Activated CD4-positive, alpha-beta T cell treated with anti-CD3 and anti-CD28 coated beads, Interleukin-2, Interleukin-4, amounts not matched to agents 100 ng/mL and 50 ng/mL, durations not matched to agents 16 hours and 8 hours (primary cell): ENCODE measurements at regions not wholly inside any gene's neighbourhood (a gene's known extent, or its start where the extent isn't known, plus 50 kb on each side); places are given as distances from the start of the nearest gene placed in this dataset.

ENCODE experiments used
- DNase-seq: peaks from one replicate; pipeline ENCODE4 v3.0.0-alpha.2; 2020; ENCODE audit warnings: low spot score

DNA sequence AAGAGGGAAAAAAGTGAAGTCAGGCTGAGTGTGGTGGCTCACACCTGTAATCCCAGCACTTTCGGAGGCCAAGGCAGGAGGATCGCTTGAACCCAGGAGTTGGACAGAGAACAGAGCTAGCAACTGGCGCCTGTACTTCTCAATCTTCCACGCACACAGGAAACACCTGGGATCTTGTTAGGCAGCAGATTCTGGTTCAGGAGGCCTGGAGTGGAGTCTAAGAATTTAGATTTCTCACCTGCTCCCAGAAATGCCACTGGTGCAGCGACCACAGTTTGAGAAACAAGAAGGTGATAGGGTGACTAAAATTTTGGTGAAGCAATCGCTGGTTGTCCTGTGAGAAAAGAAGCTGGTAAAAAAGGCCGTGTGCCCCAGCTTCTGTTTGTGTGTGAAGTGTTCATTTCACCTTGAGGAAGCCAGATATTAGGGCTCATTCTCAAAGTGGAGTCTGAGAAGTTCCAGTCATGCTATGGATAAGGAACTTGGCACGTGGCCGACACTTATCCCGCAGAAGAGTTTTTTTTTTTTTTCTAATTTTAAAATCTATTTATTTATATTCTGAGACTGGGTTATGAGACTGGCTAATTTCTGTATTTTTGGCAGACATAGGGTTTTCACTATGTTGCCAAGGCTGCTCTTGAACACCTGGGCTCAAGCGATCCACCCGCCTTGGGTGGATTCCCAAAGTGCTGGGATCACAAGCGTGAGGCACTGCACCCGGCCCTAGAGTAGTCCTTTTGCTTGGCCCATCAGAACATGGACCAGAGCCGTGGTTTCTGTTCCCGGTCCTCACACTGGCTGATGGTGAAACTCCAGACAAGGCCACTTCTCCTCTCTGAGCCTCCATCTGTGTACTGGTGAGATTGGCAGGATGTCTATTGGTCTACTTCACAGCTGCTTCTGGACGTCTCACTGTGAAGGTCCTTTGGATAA lies 324.6 kb upstream of the PROK2 start:
- DNase-seq = no peak

DNA sequence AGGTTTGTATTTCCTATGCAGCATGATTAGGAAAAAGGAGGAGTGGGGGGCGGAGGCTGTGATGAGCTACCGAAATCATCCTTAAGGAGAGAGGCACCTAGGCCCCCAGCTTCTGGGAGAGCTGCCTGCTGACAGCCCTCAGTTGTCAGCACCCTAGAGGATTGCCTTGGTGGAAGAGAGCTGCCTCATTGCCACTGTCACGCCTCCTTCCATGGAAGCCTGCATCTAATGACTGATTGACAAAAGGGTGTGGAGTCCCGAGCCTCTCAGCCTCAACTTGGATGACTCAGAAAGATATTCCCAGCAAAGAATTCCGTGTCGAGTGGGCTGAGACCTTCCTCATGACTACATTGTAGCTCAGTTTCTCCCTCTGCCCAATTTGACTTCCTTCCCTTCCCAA lies 320.4 kb upstream of the PROK2 start:
- DNase-seq = no peak

DNA sequence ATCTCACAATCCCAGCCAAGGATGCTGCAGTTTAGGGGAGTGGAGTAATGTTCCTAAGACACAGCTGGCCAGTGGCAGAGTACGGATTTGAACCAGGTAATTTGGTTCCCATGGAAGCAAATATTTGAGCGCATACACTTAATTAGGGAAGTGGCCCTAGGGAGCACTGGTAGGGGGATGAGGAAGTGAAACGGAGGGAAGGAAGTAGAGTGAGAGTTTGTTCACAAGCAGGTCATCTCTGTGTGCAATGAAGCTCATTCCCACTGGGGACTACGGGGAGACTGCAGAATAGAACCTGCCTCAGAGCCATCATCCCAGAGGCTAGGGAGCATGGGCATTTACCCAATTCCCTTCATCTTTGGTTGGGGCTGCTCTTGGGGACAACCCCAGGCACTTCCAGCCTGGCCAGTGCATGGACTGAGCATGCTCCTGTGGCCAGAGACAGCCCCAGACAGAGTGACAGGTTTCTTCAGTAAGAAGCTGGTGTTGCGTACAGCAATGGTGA lies 317.2 kb upstream of the PROK2 start:
- no peak for DNase-seq

DNA sequence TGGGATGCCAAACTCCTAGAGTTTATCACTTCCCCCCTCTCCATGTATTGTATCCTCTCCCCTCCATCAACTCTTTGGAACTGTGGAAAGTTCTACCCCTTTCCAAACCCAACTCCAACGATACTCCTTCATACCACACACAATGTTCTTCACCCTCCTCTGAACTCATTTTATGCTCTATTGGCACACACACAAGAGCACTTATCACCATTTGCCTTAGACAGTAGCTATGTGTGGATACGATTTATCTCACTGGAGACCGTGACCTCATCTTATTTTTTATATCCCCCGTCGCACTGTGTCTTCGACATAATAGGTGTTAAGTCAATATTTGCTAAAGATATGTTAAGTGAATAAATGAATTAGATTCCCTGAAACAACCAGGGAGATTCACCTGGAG lies 316.5 kb upstream of the PROK2 start:
- DNase-seq = no peak

DNA sequence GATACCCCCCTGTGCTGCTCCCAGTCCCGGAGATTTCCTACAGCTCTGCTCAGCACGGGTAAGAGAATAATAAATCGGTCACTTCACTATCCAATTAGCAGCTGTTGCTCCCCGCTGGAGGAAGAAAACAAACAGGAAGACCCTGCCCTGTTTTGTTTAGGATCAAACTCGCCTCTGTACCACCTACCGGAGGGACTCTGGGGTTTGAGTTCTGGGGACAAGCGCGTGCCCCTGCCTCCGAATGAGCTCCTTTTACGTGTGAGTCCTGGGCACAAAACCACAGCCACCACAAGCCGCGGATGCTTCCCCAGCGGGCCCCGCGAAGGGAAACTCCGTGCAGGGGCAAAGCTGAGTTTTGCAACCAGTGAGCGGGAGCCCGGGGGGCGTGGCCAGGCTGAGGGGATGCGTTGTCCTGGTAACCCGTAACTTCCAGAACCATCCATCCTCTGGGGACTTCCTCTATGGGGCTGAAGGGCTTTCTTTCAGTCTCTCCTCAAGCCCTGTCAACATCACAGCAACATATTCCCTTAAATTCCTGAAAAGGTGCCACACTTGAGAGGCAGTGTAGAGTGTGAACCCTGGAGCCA lies 315.7 kb upstream of the PROK2 start:
- DNase-seq = peak; percentile 95

DNA sequence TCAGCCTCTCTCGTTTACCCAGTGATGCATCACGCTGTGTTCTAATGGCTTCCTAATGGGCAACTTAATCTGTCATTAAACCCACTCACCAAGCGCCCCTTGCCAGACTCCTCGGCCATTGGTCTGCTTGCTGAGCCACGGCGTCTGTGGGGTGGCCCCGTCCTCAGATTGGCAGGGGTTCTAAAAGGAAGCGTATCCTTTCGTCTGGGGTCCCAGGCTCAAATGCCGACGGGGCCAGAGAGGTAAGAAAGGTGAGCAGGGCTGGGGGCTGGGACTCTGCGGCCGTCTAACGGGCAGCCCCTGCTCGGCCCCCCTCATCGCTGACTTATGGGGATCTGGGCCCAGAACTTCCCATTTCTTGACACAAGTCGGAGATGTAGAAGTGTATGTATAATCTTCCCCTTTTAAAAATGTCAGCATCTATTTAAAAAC lies 315.1 kb upstream of the PROK2 start:
- DNase-seq = no peak

DNA sequence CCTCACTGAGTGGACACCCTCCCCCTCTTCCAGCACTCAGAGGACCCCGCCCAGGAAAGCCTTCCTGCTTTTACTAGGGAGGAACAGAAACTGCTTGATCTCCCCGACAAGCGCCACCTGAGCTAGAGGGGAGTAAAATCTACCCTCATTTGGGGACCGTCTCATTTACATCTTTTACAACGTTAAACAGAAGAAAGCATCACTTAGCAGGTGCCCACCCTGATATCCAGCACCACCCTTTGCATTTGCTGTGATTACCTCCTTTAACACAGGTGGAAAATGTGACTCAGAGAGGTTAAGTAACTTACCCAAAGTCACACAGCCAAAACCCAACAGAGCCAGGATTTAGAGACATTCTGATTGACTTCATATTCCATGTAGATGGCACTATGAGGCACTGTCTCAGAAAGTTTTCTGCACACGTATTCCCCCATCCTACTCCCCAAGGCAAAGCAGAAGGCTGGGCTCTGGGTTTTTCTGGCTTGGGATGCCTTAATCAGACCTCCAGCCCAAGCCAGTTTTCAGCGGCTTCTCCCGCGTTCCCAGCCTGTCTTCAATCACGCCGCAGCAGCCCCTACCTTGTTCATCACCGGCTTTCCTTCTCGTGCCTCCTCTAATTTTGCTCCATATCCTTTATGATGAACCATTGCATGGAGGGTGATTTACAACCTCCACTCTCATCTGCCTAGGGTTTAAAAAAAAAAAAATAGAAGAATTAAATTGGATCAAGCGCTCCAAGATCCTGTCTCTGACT lies 314.6 kb upstream of the PROK2 start:
- peak; percentile 15 for DNase-seq

DNA sequence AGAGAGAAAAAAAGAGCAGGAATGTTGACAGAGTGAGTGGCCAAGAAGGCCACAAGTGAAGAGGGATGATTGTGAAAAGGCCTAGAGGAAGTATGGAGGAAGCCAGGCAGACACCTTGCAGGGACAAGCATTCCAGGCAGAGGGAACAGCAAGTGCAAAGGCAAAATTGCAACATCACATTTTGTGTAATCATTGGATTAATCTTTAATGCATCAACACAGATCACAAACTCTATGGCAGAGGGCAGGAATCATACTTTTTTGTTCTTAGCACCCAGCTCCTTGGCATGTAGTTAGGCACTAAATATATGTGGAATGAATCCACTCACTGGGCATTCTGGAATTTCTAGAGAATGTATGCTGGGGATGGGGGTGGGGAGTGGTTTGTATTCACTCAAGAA lies 312.1 kb upstream of the PROK2 start:
- DNase-seq = no peak

DNA sequence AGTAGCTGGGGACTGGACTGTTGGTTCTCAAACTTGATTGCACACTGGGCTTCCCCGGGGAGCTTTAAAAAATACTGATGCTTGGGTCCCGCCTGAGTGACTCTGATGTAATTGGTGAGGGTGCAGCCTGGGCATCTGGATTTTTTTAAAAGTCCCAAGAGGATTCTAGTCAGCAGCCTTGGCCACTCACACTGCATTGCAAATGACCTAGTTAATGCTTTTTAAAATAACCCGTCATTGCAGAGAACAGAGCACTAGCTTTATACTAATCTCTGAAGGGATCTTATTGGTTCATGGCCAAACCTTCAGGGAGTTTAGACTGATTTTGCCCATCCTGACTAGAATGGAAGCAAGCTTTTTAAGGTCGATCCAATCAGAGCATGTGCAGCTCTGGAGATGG lies 310.6 kb upstream of the PROK2 start:
- DNase-seq = no peak

DNA sequence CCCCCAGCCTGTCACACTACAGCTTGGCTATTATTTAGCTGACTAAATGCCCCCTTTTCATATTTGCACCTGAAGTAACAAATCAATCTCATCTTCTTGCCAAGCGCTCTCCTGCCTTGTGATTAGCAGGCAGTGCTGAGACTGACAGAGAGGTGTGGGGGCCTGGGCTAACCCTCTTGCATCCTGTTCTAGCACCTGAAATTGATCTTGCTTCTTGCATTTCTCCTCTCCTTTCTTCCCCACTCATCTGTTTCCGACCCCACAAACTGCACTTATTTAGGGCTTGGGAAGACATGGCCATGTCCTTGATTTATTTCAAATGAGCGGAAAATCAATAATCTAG lies 309.0 kb upstream of the PROK2 start:
- no peak for DNase-seq

DNA sequence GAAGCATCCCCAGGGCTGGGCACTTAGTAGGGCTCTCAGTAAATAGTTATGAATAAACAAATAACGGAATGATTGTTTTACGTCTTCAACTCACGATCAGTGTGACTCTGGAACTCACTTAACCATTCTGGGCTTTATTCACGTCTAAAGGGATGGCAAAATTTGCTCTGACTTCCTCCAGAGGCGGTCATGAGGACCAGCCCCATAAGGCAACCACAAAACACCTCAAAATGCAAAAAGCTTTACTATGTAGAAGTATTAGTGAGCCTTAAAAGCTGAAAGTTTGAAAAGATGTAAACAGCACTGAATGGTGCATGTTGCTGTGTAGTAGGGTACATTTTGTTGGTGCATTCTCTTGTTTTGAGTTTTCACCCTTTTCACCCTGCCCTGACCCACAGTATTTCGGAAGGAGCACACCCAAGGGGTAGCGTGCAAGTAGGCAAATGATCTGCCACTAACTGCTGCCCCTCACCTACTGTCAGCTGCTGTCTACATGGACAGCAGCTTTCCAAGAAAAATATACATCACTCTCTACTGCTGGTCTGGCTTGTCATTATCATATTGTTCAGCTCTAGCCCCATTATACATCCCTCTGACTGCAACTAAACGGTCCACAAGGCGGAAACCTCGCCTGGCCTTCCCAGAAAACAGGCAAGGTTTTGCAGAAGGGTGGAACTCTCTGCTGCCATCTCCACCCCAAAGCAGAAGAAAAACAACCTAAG lies 308.5 kb upstream of the PROK2 start:
- no peak for DNase-seq

DNA sequence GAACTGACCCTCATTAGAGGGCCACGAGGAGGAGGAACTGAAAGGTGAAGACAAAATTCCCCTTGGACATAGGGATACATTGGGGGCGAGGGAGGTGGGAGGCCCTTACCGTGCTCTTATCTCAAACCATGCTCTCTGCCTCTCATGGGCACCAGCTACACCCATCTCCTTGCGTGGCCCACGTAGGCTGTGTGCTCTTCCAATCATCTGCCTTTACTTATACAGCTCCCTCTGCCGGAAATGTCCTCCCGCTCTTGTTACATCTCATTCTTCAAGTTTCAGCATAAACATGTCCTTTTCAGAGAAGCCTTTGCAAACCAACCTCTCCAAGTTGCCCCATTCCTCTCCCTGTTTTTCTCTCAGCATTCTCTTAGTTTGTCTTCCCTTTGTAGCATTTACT lies 307.8 kb upstream of the PROK2 start:
- no peak for DNase-seq

DNA sequence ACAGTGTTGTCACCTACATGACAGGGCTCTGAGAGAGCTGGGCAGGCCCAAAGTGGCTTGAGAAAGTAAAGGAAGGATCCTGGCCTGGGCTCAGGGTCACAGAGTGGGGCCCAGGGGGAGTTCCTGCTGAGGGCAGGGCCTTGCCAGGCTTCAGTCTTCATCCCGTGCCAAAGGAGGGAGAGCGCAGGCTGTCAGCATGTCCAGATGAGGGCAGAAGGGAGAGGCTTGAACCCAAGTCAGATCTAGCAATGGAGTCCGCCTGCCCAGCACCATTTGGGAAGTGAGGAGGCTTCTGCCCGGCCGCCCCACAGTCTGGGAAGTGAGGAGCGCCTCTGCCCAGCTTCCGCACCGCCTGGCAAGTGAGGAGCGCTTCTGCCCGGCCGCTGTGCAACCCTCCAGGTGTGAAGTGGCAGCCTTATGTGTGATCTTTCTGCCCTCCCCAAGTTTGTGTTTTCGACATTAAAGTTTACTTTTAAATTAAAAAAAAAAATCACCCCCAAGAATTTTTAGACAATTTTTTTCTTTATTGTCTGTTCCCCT lies 303.6 kb upstream of the PROK2 start:
- no peak for DNase-seq

DNA sequence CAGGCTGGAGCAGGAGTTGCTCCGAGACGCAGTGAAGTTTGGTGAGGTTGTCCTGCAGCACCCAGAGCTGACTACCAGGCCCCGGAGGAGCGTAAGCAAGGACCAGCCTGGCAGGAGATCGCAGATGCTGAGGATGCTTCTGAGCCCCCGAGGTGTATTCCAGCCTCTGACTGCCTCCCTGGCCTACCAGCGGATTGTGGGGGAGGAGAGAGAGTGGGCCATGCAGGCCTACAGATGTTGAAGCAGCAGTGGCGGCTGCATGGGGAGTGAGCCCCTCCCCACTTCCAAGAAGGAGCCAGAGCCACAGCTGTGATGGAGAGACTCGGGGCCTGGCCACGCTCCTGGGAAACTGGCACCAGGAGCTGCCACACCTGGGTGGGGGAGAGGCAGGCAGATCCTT lies 302.5 kb upstream of the PROK2 start:
- no peak for DNase-seq

DNA sequence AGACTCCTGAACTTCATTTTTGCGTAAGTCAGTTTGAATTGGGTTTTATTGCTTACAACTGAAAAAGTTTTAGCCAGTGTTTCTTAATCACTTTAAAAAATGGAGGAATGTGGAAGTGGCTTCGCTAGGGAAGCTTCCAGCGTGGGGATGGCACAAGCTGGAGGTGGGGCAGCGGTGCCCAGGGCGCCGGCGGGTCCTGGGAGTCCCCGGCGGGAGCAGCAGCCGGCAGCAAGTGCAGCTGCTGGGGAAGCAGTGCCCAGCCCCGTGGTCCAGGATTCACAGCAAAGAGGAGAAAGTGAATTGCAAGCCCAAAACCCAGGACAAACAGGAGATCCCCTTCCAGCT lies 301.8 kb upstream of the PROK2 start:
- DNase-seq = no peak

DNA sequence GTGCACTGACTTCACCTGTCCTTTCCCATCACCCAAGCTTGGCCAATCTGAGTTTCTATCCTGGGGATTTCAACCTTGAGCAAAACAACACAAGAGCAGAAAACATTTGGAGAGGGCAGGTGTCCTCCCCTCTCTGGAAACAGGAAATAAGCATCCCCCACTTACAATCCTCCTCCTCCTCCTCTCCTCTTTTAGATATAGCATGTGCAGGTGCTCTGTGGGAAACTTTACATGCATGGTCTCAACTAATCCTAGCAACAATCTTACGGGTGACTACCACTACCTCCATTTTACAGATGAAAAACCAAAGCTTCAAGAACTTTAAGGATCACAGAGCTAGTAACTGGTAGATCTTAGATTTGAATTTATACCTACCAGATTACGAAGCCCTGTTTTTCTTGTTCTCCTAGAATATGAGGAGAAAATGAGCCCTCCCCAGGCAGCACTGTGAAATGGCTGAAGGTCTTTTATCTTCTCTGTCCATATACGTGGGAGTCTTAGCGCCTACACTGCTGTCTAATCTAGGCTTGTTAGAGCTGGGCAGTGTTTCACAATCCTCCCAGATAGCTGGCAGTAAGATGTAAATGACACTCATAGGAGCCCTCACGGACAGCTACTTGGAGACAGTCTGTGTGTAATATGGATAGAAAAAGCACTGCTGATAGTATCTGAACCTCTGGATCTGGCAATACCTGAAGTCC lies 301.2 kb upstream of the PROK2 start:
- DNase-seq = no peak

DNA sequence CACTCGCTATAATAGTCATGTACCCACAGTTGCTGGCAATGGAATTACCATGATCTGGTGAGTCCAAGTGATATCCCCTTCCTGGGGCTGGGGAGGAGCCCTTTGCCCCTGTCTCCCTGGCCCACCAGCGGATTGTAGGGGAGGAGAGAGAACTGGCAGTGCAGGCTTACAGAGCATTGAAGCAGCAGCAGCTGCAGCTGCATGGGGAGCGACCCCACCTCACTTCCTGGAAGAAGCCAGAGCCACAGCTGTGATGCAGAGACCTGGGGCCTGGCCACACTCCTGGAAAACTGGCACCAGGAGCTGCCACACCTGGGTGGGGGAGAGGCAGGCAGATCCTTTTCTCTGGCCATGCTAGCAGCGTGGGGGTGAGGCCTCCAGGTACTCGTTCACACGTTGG lies 300.1 kb upstream of the PROK2 start:
- no peak for DNase-seq

DNA sequence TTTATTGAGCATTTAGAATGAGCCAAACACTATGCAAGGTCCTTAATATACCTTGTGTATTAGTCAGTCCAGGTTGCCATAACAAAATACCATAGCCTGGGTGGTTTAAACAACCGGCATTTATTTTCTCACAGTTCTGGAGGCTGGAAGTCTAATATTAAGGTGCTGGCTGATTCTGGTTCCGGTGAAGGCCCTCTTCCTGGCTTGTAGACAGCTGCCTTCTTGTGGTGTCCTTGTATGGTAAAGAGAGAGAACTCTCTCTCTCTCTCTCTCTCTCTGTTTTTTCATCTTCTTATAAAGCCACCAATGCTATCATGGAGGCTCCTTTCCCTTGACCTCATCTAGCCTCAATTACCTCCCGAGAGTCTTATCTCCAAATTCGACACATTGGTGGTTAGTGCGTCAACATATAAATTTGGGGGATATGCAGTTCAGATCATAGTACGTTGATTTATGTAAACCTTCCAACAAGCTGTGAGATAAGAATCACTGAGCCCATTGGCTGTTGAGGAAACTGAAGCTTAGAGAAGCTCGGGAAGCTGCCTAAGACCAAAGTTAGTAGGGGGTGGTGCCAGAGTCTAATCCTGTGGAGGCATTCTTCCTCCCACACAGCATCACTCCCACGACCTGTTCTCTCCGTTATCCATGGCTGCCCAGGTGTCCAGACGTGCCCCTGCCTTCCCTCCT lies 298.0 kb upstream of the PROK2 start:
- no peak for DNase-seq

DNA sequence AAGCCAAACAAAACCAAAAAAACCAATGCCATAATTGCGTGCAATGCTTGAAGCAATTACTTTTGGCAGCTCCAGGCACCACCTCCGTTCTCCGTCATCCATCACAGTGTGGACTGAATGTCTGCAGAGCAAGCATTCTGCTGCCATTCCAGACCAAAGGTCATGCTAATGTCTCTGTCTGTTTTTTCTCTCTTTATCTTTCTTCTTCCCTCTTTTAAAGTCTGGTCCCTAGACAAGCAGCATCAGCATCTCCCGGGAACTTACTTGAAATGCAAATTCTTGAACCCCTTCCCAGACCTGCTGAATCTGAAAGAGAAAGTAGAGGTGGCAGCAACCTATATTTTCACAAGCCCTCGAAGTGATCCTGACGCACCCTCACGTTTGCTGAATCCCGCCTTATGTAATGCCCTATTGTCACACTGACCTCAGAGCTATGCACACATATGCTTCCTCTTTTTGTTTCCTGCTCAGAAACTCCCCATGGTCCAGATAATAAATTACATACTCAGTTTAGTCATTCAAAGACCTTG lies 297.3 kb upstream of the PROK2 start:
- DNase-seq = no peak

DNA sequence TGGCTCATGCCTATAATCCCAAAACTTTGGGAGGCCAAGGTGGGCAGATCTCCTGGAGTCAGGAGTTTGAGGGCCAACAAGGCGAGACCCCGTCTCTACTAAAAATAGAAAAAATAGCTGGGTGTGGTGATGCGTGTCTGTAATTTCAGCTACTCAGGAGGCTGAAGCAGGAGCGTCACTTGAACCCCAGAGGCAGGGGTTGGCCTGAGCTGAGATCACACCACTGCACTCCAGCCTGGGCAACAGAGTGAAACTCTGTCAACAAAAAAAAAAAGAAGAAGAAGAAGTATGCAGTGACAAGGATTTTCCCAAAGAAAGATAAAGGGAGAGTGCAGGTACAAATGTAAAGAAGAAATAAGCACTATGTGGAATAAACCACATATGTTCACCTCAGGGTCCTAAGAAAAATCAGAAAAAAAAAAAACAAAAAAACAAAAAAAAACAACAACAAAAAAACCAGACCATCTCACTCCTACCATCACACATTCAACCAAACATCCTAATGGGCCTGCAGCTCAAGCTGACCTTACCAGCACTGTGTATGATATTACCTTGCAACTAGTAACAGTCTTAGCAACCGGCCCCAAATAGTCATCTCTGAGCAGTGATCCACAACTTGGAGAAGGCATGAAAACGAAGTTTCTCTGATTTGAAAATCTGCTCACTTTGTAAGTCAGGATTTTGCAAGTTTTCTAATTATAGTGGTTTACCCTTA lies 296.7 kb upstream of the PROK2 start:
- no peak for DNase-seq
